Hematopoietic multipotent progenitor cell (in vitro differentiated cells): ENCODE measurements at regions not wholly inside any gene's neighbourhood (a gene's known extent, or its start where the extent isn't known, plus 50 kb on each side); places are given as distances from the start of the nearest gene placed in this dataset.
A peak's percentile ranks its signal among the peaks of the same experiment; 100 is the strongest.

Experiments used
- DNase-seq, 3 donors: peaks; one replicate each; pipeline ENCODE4 v3.0.0-alpha.2; 2011 to 2015; ENCODE audit warnings: low read depth in 2 of 3, low spot score in 2 of 3

GRCh38 chr11:120019191-120019590 lies 118.7 kb downstream of the TRIM29 start:
- no peak for DNase-seq

DNA sequence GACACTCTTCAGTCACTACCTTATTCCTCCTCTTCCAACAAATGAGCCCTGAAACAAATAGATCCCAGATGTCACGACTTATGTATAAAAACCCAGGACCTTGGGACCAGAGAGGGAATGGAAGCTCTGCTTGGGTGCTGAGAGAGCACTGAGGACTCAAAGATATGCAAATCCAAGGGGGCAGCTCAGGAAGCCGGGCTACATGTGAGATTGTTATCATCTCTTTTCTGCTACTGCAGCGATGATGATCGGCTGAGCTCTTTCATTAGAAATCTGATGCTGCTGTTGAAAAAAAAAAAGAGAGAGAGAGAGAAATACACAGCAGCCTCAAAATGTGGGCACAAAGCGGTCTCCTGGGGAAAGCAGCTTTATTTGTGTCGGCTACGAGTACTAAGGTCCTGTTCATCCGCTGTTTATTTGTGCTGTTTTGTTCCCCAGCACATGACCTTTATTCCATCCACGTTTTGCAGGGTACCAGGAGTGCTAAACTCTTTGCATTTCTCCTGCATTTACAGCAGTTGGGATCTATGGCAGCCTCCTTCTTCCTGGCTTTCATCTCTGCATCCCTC lies 120.2 kb downstream of the TRIM29 start:
- DNase-seq = peak in 1 of 3 donors; percentile 11

DNA sequence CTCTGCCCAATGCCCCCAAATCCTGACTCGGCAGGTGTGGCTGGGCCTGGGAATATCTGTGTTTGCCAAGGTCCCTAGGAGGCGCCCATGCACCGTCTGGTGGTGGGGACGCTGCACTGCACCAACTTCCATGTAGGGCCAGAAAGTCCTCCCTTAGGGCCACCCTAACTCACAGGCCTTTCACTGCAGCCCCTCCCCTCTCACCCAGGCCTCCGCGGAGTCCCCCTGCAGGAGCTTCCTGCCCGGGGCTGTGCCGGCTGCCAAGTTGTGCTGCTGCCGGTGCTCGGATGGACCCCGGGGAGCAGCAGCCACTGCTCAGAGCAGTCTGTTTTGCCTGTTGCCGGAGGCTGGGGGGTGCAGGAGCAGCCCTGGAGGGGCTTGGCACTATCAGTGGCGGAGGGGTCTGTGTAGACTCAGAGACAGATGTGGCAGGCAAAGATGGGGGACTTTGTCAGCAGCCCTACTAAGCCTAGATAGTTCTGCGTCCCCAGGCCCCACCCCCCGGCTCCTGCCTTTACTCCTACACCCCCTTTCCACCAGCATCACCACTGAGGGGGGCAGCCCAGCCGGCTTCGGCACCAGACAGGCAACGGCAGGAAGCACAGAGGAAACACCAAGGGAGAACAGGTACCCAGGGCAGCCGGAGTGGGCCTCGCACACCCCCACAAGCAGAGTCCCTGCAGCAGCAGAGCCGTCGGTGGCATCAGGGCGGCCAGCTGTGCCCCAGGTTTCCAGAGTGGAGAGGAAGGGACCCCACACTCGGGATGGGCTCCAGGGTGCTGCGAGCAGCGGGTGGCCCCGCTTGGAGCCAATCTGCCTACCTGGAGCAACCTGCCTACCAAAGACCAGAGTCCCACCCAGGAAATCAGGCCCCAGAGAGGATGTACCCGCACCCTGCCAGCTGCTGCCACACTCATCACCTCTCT lies 124.3 kb downstream of the TRIM29 start:
- DNase-seq = peak in 2 of 3 donors; percentile 33 to 50

- no peak for DNase-seq
Measured at GRCh38 chr11:120012245-120012644, 125.7 kb downstream of the TRIM29 start.

- DNase-seq = no peak
Measured at GRCh38 chr11:120011836-120012235, 126.1 kb downstream of the TRIM29 start.

DNA sequence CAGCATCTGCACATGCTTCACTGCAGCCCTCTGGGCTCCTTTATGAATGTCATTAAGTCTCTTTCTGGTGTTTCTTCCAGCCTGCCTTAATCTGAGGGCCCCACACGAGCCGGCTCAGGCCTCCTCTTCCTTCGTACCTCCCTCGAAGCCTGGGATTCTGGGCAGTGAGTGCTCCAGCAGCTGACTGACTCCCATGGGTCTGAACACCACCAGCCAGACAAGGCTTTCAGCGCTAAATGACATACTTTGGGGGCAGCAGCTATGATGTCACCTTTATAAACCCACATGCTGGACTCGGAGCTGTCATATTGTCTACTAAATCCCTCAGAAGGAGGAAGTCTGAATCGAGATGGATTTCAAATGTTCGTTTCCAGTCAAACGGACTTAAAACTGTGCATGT lies 127.1 kb downstream of the TRIM29 start:
- DNase-seq = no peak

GRCh38 chr11:120009938-120010337 lies 128.0 kb downstream of the TRIM29 start:
- DNase-seq = no peak

DNA sequence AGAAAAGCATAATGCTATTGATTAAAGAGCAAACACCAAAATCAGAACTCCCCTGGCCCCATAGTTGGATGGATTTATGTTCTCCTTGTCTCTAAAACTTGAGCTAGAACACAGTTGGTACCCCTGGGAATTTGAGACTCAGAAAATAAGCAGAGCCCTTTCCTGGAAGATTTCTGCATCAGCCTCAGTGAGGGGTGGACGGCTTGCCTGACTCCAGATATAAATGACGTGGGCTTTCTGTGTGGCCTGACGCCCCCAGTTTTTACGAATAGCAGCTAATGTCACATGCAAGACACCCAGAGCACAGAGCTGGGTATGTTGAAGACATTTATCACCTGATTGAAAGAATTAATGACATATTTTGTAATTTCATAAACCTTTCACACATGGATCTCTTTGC lies 130.8 kb downstream of the TRIM29 start:
- no peak for DNase-seq

DNA sequence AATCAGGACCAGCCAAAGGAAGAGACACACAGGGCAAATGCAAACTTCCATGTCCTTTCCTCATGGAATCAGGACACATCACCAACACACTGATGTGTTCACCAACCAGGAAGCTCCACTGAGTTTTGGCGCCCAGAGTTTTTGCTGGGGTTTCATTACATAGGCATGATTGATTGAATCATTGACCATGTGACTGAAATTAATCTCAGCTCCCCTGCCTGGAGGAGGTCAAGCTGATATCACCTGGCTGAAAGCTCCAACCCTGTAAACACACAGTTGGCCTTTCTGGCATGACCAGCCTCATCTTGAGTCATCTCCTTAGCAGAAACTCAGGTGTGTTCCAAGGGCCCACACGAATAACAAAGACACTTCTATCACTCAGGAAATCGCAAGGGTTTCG lies 133.2 kb downstream of the TRIM29 start:
- no peak for DNase-seq

DNA sequence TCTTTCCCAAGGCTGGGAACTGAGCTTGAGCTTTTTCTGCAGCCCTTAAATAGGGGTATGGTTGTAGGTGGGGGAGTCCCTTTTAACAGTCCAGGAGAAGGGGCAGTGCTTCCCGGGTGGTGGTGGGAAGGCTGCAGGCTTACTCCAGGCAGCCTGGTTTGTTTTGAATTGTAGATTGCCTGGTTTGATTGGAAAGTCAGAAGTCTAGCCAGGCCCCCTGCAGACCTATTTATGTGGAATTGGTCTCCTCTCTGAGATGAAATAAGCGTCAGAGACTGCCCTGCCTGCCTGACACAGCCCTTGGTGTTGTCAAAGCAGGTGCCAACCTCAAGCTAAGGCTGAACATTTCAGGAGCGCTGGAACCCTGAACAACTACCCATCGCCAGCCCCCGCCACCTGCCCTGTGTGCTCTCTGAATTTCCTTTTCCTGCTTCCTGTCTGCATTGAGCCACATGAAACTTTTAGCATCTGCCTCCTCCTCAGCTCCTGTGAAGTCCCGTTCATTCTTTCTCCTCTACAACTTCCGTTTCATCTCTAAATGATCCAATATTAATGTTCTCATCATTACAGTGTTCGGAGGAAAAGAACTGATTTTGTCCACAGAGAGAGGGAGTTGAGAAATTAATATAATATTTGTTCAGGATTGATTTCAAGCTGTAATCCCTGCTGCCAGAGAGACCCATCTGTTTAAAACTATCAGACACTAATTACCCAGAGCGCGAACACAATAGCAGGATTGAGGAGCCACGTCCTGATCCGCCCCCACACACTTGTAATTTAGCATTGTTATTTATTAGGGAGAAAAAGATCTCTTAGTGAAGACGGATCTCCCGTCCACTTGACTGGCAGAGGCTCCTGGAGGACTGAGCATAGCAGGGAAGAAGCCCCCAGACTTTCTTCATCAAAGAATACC lies 136.5 kb downstream of the TRIM29 start:
- no peak for DNase-seq

- DNase-seq = no peak
Measured at GRCh38 chr11:119999220-119999619, 138.7 kb downstream of the TRIM29 start.

DNA sequence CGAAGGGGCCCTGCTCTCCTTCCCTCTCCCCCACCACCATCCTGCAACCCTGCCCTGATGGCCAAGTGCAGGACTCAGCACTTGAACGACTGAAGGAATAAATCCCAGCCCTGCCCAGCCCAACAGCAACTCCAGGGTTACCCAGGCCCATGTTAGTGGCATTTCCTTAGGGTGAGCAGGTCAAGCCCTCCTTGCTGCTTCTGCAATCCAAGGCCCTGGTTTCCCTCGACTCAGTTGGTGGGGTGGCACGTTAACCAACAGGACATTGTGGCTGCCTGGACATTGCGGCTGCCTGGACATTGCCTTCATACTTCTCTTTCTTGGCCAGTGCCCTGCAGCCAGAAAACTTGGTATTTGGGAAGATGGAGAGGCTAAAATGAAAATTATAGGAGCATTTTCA lies 141.4 kb downstream of the TRIM29 start:
- no peak for DNase-seq

DNA sequence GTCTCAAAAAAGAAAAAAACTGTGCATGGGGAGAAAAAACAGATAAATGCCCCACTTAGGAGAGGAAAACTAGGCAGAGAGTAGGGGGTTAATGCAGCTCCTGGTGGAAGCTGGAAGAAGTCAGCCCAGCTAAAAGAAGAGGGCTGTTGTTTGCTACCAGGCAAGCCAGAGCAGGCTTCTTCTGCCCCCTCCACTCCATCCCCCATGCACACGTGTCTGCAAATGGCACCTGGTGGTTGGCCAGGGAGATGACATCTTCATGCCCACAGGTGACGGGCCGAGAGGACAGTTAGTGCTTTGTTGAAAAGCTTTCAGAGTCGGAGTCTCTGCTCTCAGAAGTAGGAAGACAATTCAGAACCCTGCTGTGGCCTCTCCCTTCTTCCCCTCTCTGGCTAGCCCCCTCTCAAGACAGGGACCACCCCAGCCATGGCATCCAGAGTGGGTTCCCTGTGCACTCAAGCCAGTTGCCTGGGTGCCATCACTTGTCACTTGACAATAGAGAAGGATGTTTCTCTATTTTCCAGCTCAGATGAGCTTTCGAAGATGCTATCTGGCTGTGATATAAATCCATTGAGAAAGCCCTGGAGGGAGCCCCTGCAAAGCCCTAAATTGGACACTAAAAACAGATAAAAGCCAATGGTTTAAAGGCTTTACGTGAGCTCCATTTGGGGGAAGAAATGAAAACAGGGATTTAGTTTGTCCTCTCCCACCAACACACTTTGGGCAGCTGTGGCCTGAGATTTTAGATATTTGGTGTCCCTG lies 142.0 kb downstream of the TRIM29 start:
- no peak for DNase-seq

GRCh38 chr11:119993722-119994121 lies 144.2 kb downstream of the TRIM29 start:
- no peak for DNase-seq

DNA sequence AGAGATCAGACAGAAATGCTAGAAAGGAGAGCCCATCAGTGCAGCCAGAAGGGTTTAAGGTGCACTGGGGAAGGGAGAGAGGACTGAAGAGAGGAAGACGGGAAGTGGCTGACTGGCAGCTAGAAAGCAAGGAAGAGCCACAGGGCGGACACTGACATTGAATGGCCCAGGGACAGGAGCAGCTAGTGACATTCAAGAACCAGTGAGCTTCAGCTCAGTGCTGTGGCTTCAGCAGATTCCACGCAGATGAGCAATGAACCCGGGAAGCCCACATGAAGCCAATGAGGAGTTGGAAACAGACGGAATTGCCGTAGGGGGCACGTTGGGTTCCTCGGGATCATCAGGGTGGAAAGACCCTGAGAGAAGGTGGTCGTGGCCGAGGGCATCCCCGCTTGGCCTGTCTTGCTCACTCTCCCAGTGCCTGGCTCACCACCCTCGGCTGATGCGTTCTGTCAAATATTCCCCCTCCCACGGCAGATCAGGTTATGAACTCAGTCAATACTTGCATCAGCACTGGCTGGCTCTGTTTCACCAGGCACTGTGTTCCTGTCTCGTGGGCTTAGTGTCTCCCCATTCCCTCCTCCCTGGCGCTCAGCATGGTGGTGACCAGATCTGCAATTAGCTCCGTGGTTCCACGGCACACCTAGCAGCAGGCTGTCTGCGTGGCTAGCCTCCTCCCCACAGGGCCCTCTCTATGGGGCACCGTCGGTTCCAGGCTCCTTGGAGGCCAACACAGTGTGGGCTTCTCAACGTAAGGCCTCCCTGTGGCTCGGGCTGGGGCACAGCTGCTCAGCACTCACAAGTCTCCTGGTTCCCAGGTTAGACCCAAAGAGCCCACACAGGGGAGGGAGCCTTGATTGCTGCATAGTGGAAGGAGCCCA lies 145.5 kb downstream of the TRIM29 start:
- DNase-seq = no peak

DNA sequence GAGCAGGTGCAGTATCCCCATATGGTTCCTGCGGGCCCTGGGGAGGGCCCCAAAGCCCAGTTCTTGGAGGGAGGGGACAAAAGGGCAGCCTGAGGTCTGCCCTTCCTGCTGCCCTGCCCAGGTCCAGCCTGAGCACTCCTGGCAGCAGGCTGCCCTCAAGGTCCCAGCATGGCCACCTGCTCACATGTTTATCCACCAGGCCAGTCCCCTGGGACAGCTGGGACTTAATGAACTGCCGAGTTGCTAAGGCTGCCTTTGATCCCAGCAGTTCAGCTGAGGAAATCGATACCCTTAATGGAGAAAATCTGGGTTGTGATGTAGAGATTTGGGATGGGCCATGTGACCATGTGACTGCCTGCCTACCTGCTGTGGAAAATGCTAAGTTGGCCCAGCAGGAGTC lies 146.2 kb downstream of the TRIM29 start:
- no peak for DNase-seq

GRCh38 chr11:119991022-119991404 lies 146.9 kb downstream of the TRIM29 start:
- no peak for DNase-seq

DNA sequence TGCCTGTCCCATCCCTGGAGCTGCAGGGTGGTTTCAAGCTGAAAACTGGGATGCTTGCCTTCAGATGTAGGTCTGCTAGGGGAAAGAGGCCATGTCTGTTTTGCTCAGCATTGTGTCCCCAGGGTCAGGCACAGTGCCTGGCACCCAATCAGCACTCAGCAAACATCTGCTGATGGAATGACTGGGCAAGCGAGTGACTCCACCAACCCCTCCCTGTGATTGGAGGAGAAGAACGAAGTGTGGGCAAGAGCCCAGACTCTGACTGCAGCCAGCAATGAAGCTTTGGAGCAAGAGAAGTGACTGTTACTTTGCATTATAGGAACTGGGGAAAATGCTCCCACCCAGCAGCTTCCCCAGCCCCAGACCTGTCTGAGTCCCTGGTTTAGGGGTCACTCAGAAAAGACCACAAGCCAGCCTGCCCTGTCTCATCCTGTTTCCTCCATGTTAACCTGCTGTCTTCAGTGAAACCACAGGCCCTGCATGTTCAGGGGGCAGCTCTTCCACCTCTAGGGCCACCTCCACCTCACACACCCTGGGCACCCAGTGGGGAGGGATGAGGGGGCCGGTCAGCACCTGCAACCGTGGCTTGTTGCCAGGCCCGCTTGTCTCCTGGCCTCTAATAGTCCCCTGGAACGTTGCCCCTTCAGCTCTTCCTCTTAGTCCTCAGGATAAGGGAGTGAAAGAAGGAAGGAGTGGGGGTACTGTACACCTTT lies 147.4 kb downstream of the TRIM29 start:
- DNase-seq = no peak
